Esophagus squamous epithelium (tissue), 5 donors: ENCODE measurements at regions not wholly inside any gene's neighbourhood (a gene's known extent, or its start where the extent isn't known, plus 50 kb on each side); places are given as distances from the start of the nearest gene placed in this dataset.

ENCODE experiments used
- DNase-seq: peaks from one replicate; lab custom pipeline; 2025; lab: John Stamatoyannopoulos, UW
- H3K27ac ChIP-seq, 4 donors: fragments of 200-600 bp; sonication (generic); one replicate each; pipeline ENCODE4 v1.5.1; 2016 to 2019; ENCODE audit warnings: mild to moderate bottlenecking in 1 of 4
- H3K27me3 ChIP-seq, 4 donors: fragments of 200-600 bp; sonication (generic); 1 replicate in 3 of 4; 2 replicates in 1 of 4; pipeline versions ENCODE4 v1.5.1 to v1.6.0; 2017 to 2021; ENCODE audit warnings: antibody characterized with exemption in 1 of 4
- H3K36me3 ChIP-seq, 3 donors: fragments of 200-600 bp; sonication (generic); one replicate each; pipeline ENCODE4 v1.5.1; 2016 to 2019
- H3K4me1 ChIP-seq, 3 donors: fragments of 200-600 bp; sonication (generic); one replicate each; pipeline ENCODE4 v1.5.1; 2017 to 2019
- H3K4me3 ChIP-seq, 4 donors: fragments of 200-600 bp; sonication (generic); 1 replicate in 3 of 4; 2 replicates in 1 of 4; pipeline ENCODE4 v1.5.1; 2016 to 2019; ENCODE audit warnings: mild to moderate bottlenecking in 2 of 4, moderate library complexity in 1 of 4
- H3K9me3 ChIP-seq, 3 donors: fragments of 200-600 bp; sonication (generic); one replicate each; pipeline ENCODE4 v1.5.1; 2016 to 2019
- POLR2A ChIP-seq, 4 donors: fragments of 450-650 bp; IDR thresholded peaks; one replicate each; pipeline ENCODE4 v1.6.1; 2017; ENCODE audit warnings: antibody characterized with exemption in 4 of 4, mild to moderate bottlenecking in 4 of 4, moderate library complexity in 3 of 4
- WGBS, 2 donors: methylation state at CpG; one replicate each; pipeline ENCODE4 v1.1.5; 2018; 5-methylcytosine and 5-hydroxymethylcytosine counted together
- intact Hi-C: fragments of 100-400 bp; cut with DNase I; formaldehyde crosslinking; loops from one replicate; pipeline ENCODE4 v1.15.0; 2022
- TF ChIP-seq, protein P1 (sequence below), 6 experiments: fragments of 450-650 bp in 4 of 6; fragments of 200-600 bp in 2 of 6; sonication (generic) in 2 of 6; IDR thresholded peaks; one replicate each; pipeline ENCODE4 v1.5.1; 2016 to 2019; ENCODE audit warnings: antibody characterized with exemption in 6 of 6, mild to moderate bottlenecking in 4 of 6, moderate library complexity in 4 of 6
- donor health status: DM: yes; HTN: yes; CAD: no.

DNA sequence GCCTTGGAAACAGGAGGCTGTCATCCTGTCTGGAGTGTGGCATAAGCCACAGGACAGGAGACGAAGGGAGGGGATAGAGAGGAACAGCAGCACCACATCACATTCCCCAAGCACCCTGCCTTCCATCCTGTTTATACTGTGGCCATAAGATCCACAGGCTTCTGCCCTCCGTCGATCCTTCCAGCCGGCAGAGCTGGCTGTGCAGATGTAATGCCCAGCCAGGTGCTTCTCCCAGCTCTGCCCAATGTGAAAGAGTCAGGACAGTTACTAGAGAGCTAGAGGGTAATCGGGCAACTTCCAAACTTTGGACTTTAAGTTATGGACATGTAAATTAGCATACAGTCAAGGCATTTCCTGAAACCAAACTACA is 368.4 kb downstream of the SOX9 start:
- DNase-seq: no peak
- intact Hi-C loops: no loop called here
- H3K9me3 ChIP-seq: no peaks in the 10 kb centered on the region
- H3K4me3 ChIP-seq: no peak overlapping the region
- peaks cover 0 to 16% (median 0%) of the 10 kb centered on the region in 4 donors for H3K27me3 ChIP-seq
- TF ChIP-seq, protein P1, sequence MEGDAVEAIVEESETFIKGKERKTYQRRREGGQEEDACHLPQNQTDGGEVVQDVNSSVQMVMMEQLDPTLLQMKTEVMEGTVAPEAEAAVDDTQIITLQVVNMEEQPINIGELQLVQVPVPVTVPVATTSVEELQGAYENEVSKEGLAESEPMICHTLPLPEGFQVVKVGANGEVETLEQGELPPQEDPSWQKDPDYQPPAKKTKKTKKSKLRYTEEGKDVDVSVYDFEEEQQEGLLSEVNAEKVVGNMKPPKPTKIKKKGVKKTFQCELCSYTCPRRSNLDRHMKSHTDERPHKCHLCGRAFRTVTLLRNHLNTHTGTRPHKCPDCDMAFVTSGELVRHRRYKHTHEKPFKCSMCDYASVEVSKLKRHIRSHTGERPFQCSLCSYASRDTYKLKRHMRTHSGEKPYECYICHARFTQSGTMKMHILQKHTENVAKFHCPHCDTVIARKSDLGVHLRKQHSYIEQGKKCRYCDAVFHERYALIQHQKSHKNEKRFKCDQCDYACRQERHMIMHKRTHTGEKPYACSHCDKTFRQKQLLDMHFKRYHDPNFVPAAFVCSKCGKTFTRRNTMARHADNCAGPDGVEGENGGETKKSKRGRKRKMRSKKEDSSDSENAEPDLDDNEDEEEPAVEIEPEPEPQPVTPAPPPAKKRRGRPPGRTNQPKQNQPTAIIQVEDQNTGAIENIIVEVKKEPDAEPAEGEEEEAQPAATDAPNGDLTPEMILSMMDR (IDR thresholded peaks at IDR 0.05): no peak
- no peak for TF ChIP-seq POLR2A (IDR thresholded peaks at IDR 0.05)
- no peaks in the 10 kb centered on the region for H3K36me3 ChIP-seq
- WGBS, 2 donors: 23 to 40% methylated on average over 2 to 3 of the region's 5 CpGs
- H3K27ac ChIP-seq: peak overlapping the region in 2 of 4 donors; percentile 45 to 54
- peaks cover 0 to 33% (median 0%) of the 10 kb centered on the region in 3 donors for H3K4me1 ChIP-seq

DNA sequence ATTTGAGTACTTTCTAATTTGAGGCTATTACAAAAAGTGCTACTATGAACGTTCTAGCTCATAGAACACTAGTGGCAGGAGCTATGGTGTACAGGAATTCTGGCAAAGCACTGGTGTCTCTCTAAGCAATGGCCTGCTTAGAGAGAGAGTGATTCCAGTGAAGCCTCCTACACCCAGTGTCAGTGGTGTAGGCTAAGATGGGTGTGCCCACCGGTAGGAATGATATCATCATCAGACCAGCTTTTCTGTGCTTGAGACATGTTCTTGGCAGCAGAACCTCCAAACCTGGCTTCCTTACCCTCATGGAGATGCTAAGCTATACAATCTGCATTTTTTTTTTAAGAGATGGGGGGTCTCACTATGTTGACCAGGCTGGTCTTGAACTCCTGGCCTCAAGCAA is 370.3 kb downstream of the SOX9 start:
- no peak for TF ChIP-seq POLR2A (IDR thresholded peaks at IDR 0.05)
- TF ChIP-seq, protein P1 (IDR thresholded peaks at IDR 0.05): no peak
- Histone ChIP-seq H3K36me3 (no peaks in the 10 kb centered on the region), H3K9me3 (no peaks in the 10 kb centered on the region), H3K4me1 (peaks cover 0 to 33% (median 0%) of the 10 kb centered on the region in 3 donors), H3K4me3 (no peak overlapping the region), H3K27ac (no peak overlapping the region), H3K27me3 (peaks cover 0 to 14% (median 0%) of the 10 kb centered on the region in 4 donors)
- 47 to 57% methylated on average over 2 of the region's 2 CpGs for WGBS, 2 donors
- intact Hi-C loops: no loop called here
- DNase-seq: no peak

DNA sequence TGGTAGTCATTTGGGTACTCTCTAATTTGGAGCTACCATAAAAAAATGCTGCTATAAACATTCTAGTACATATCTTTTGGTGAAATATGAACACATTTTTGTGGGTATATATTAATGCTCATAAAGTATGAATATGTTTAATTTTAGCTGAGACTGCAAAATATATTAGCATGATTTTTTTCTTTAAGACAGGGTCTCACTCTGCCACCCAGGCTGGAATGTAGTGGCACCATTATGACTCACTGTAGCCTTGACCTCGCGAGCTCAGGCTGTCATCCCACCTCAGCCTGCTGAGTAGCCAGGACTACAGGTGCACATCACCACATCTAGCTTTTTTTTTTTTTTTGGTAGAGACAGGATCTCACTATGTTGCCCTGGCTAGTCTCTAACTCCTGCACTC is 371.7 kb downstream of the SOX9 start:
- no peak overlapping the region for H3K27ac ChIP-seq
- no peaks in the 10 kb centered on the region for H3K36me3 ChIP-seq
- no peak overlapping the region for H3K4me3 ChIP-seq
- intact Hi-C loops: no loop called here
- DNase-seq: no peak
- 89 to 96% methylated on average over 2 of the region's 2 CpGs for WGBS, 2 donors
- H3K27me3 ChIP-seq: peaks cover 0 to 7% (median 0%) of the 10 kb centered on the region in 4 donors
- TF ChIP-seq, protein P1 (IDR thresholded peaks at IDR 0.05): no peak
- TF ChIP-seq POLR2A (IDR thresholded peaks at IDR 0.05): no peak
- peaks cover 0 to 31% (median 0%) of the 10 kb centered on the region in 3 donors for H3K4me1 ChIP-seq
- H3K9me3 ChIP-seq: no peaks in the 10 kb centered on the region

DNA sequence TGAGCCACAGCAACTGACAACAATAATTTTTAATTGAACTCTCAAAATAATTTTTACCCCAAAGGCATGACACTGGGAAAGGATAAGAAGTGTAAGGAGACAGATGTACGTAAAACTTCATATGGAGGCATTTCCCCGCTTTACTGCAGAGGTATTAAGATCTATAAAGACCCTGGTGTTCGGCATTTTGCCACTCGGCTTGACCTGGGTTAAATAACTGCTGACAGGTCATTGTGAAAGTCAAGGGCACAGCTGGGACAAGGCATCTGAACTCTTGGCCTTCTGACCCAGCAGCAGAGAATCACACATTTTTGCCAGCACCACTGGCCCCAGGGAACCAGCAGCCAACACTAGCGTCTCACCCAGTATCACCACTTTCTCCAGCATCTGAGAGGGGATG is 372.1 kb downstream of the SOX9 start:
- peaks cover 0 to 26% (median 0%) of the 10 kb centered on the region in 3 donors for H3K4me1 ChIP-seq
- no peak overlapping the region for H3K4me3 ChIP-seq
- H3K36me3 ChIP-seq: no peaks in the 10 kb centered on the region
- whole genome bisulfite sequencing, 2 donors: 79 to 86% methylated on average over 4 to 5 of the region's 5 CpGs
- no peaks in the 10 kb centered on the region for H3K9me3 ChIP-seq
- H3K27ac ChIP-seq: no peak overlapping the region
- no peak for DNase-seq
- intact Hi-C loops: no loop called here
- no peak for TF ChIP-seq POLR2A (IDR thresholded peaks at IDR 0.05)
- TF ChIP-seq, protein P1 (IDR thresholded peaks at IDR 0.05): no peak
- peaks cover 0 to 2% (median 0%) of the 10 kb centered on the region in 4 donors for H3K27me3 ChIP-seq

DNA sequence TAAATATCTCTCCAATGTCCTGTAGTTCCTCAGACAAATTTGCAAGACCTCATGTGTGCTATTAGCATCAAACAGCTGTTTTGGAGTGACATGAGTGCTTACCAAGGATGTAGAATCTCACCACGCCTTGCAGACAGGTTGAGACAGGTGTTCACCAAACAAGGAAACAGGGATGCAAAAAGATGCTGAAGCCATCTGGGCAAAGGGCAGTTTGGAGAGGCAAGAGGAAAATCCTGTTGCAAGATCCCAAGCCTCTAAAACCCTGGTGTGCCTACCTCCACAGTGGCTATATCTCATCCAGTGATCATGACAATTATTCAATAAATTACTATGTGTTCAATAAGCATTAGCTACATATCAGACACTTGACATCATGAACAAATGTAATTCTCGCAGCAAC is 373.7 kb downstream of the SOX9 start:
- DNase-seq: no peak
- H3K36me3 ChIP-seq: no peaks in the 10 kb centered on the region
- H3K4me1 ChIP-seq: peaks cover 0 to 10% (median 0%) of the 10 kb centered on the region in 3 donors
- H3K4me3 ChIP-seq: no peak overlapping the region
- no peaks in the 10 kb centered on the region for H3K9me3 ChIP-seq
- H3K27me3 ChIP-seq: no peaks in the 10 kb centered on the region
- TF ChIP-seq, protein P1 (IDR thresholded peaks at IDR 0.05): no peak
- no peak for TF ChIP-seq POLR2A (IDR thresholded peaks at IDR 0.05)
- intact Hi-C loops: no loop called here
- no peak overlapping the region for H3K27ac ChIP-seq
- 62 to 80% methylated on average over 2 of the region's 2 CpGs for WGBS, 2 donors
